ENCODE measurements at regions not wholly inside any gene's neighbourhood (a gene's known extent, or its start where the extent isn't known, plus 50 kb on each side); places are given as distances from the start of the nearest gene placed in this dataset.
"Not testable (repeated sequence)": the region's sequence is repeated elsewhere in the genome, so short reads cannot be mapped to it uniquely, and the experiment has no call there.

DNA sequence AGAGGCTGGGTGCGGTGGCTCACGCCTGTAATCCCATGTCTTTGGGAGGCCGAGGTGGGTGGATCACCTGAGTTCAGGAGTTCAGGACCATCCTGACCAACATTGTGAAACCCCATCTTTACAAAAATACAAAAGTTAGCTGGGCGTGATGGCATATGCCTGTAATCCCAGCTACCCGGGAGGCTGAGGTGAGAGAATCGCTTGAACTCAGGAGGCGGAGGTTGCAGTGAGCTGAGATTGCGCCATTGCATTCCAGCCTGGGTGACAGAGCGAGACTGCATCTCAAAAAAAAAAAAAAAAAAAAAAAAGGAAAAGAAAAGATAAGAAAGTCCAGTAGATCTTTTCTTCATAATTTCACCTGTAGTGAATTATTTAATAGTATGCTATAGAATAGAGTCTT lies 85.0 kb upstream of the TRPC4 start:
- not testable (repeated sequence) for H3K4me3 ChIP-seq (ENCODE audit: low read depth, low read length); H3K27ac ChIP-seq (ENCODE audit: low read depth); H3K36me3 ChIP-seq (ENCODE audit: insufficient read depth); DNase-seq (ENCODE audit: extremely low spot score); H3K4me1 ChIP-seq (ENCODE audit: insufficient read depth)
- WGBS, result 94% methylated on average over 9 of the region's 9 CpGs

DNA sequence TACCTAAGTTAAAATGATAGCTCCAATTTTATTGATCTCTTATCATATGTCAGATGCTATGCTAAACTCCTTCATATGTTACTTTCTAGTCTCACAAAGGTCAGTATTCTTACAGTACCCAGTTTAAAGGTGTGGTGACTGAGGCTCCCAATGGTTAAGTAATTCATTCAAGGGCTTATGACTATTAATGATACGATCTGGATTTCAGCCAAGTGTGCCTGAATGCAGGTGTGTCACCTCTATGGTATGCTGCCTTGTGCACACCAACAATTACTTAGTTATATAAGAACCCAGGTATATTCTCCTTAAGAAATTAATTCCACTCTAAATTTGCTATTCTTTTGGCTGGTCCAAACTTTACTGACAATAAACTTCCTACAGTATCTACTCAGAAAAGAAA lies 84.6 kb upstream of the TRPC4 start:
- Histone ChIP-seq H3K4me1 (ENCODE audit: insufficient read depth) (no peaks in the 10 kb centered on the region), H3K27ac (ENCODE audit: low read depth) (no peak overlapping the region), H3K36me3 (ENCODE audit: insufficient read depth) (no peaks in the 10 kb centered on the region), H3K4me3 (ENCODE audit: low read depth, low read length) (no peak overlapping the region)
- WGBS, result 72% methylated on average over 1 of the region's 1 CpG
- DNase-seq (ENCODE audit: extremely low spot score), result no peak

DNA sequence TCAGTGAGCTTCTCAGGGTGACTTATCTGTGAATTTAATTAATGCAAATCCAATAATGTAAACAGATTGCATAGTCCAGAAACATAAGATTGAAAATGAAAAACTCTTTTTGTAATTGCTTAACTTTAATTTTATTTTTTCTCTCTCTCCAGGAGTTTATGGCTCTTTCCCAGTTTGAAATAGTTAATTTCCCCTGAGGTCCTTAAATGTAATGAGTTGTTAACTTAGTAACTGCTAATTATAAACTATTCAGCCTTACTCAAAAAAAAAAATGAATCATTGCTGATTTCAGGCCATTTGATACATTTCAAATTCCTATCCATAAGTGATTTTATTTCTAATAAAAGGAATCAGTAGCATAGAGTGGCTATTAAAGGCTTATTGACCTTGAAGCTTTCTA lies 84.1 kb upstream of the TRPC4 start:
- no peak overlapping the region for H3K4me3 ChIP-seq (ENCODE audit: low read depth, low read length)
- no peak overlapping the region for H3K27ac ChIP-seq (ENCODE audit: low read depth)
- H3K36me3 ChIP-seq (ENCODE audit: insufficient read depth), result no peaks in the 10 kb centered on the region
- no peaks in the 10 kb centered on the region for H3K4me1 ChIP-seq (ENCODE audit: insufficient read depth)
- no peak for DNase-seq (ENCODE audit: extremely low spot score)

DNA sequence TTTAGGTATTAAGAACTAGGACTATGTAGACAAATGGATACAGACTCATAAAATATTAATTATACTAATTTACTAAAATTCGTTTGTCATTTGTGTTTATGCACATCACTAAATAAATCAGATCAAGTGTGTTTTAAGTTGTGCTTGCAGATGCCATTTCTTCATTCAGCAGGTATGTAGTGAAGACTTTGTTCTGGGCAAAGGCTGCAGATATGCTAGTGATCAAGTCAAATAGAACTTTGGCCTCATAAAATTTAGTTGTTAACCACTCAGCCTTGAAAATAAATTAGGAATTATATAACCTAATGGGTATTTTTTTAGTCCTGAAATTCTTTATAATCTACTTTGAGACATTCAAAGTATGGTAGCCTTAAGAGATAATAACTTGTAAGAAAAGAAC lies 80.4 kb upstream of the TRPC4 start:
- H3K4me1 ChIP-seq (ENCODE audit: insufficient read depth), result no peaks in the 10 kb centered on the region
- no peak for DNase-seq (ENCODE audit: extremely low spot score)
- H3K36me3 ChIP-seq (ENCODE audit: insufficient read depth), result no peaks in the 10 kb centered on the region
- no peak overlapping the region for H3K4me3 ChIP-seq (ENCODE audit: low read depth, low read length)
- H3K27ac ChIP-seq (ENCODE audit: low read depth), result no peak overlapping the region
- 38% methylated on average over 1 of the region's 1 CpG for WGBS

DNA sequence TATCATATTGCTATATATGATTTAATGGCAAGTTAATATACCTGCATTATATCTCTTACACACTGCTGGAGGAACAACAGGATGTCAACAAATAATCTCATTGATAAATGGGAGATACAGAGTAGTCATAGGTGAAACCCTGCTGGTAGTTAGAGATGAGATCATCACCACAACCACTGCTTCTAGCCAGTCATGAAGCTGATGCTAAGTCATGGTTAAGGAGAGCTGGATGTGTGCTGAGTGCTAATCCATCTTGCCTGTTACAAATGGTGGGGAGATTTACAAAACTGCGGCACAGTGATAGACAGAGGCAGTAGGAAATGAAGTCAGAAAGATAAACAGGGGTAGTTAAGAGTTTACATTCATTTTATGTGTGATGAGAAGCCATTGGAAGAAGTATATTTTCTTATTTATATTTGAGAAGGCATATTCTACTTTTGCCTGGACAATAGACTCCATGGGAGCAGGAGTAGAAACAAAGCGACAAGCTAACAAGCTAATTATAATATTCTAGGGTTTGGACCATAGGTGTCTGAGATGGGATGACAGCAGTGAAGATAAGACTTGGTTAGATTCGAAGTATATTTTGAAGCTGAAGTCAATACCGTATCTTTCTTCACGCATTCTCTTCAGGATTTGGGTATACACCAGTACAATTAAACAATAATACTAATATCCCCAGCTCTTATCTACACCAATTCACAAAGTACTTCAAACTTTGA lies 78.0 kb upstream of the TRPC4 start:
- no peak overlapping the region for H3K4me3 ChIP-seq (ENCODE audit: low read depth, low read length)
- no peak for DNase-seq (ENCODE audit: extremely low spot score)
- WGBS, result 83% methylated on average over 5 of the region's 5 CpGs
- no peaks in the 10 kb centered on the region for H3K4me1 ChIP-seq (ENCODE audit: insufficient read depth)
- no peak overlapping the region for H3K27ac ChIP-seq (ENCODE audit: low read depth)
- no peaks in the 10 kb centered on the region for H3K36me3 ChIP-seq (ENCODE audit: insufficient read depth)

DNA sequence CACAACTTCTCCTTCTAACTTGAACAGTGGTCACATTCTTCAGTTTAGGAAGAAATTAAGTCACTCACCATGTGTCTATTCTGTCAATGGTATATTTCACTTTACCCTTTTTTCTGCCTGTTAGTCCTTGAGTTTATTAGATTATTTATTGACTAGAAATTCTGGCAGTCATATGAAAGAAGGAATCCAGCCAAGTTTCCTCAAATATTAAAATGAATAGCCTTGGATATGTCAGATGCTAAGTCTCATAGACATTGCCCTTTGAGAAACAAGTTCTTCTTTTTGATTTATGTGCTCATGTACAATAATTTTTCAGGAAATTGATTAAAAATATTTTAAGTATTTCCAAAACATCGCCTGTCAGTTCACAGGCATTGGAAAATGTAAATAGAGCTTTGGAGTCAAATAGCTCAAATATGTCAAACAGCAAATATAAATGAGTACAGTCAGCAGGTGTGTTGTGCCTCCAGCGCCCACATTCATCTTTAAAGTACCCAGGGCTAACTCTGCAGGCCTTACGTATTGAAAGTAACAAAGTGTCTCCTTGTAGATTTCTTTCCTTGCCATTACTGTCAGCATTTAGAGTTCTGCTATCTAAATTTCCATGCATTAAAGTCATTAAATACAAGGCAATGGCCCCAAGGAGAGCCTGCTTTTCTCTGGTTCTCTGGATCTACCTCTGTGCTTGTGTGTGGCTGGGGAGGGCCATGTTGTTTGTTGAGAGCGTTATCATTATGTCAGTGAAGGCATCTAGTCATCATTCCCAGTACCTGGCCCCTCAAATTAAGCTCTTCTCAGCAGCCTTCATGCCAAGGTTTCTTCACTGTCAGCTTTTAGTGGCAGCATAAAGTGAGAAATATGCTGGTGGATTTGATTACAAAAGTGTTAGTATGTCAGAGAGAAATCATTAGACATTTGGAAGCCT lies 76.3 kb upstream of the TRPC4 start:
- Histone ChIP-seq H3K4me1 (ENCODE audit: insufficient read depth) (no peaks in the 10 kb centered on the region), H3K36me3 (ENCODE audit: insufficient read depth) (no peaks in the 10 kb centered on the region), H3K27ac (ENCODE audit: low read depth) (no peak overlapping the region), H3K4me3 (ENCODE audit: low read depth, low read length) (no peak overlapping the region)
- 76% methylated on average over 4 of the region's 4 CpGs for WGBS
- DNase-seq (ENCODE audit: extremely low spot score), result no peak

DNA sequence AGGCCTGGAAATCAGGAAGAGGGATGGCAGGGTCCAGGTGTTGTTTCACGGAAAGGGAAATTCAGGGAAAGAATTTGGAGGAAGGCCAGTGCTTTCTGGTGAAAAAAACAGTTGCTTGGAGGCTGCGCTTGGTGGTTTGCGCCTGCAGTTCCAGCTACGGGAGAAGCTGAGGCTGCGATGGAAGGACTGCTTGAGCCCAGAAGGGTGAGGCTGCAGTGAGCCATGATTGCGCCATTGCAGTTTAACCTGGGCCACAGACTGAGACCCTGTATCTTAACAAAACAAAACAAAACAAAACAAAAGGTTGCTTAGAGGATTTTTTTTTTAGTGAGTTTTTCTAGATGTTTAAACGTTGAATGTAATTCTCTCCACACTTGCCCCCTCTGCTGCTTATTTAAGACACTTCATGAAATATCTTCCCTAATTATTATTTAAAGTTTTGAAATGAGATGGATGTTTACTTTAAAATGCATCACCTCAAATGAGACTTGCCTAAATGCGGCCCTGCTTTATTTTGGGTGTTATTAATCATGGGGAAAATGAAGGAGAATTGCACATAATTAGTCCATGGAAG lies 75.4 kb upstream of the TRPC4 start:
- H3K4me3 ChIP-seq (ENCODE audit: low read depth, low read length), result no peak overlapping the region
- H3K36me3 ChIP-seq (ENCODE audit: insufficient read depth), result no peaks in the 10 kb centered on the region
- H3K4me1 ChIP-seq (ENCODE audit: insufficient read depth), result no peaks in the 10 kb centered on the region
- WGBS, result 79% methylated on average over 8 of the region's 8 CpGs
- DNase-seq (ENCODE audit: extremely low spot score), result no peak
- no peak overlapping the region for H3K27ac ChIP-seq (ENCODE audit: low read depth)

DNA sequence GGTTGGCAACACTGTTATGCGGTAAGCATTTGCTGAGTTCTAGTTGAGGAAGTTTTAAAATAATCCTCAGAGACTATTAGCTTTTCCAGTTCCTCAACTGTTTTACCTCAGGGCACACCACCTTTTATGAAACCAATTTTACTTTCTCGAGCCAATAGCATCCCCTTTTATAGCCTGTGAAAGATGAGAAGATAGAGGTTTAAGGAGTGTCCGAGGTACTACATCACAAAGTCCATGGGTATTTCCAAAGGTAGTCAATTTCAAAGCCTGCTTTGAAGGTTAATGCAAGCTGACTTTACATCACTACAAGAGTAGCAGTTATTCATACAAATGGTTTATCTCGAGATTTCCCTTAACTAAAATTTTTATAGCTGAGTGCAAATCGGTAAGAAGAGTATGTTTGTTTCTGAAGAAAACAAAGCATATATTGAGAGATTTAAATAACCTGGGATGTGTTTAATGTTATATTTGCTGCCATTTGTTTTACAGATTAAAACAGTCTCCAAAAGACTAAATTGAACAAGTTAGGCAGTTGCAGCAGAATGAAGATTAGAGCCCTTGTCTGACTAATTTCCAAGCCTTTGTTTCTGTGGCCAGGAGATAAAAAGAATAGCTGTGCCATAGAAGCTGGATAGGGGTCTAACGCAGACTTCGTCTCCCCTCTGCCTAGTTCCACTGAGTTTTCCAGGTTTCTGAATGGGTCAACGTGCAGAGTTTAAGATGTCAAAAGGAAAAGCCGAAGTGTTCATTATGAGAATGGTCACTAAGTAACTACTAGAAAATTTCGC lies 74.7 kb upstream of the TRPC4 start:
- no peak overlapping the region for H3K27ac ChIP-seq (ENCODE audit: low read depth)
- no peak for DNase-seq (ENCODE audit: extremely low spot score)
- no peaks in the 10 kb centered on the region for H3K4me1 ChIP-seq (ENCODE audit: insufficient read depth)
- H3K36me3 ChIP-seq (ENCODE audit: insufficient read depth), result no peaks in the 10 kb centered on the region
- 60% methylated on average over 10 of the region's 10 CpGs for WGBS
- H3K4me3 ChIP-seq (ENCODE audit: low read depth, low read length), result no peak overlapping the region

DNA sequence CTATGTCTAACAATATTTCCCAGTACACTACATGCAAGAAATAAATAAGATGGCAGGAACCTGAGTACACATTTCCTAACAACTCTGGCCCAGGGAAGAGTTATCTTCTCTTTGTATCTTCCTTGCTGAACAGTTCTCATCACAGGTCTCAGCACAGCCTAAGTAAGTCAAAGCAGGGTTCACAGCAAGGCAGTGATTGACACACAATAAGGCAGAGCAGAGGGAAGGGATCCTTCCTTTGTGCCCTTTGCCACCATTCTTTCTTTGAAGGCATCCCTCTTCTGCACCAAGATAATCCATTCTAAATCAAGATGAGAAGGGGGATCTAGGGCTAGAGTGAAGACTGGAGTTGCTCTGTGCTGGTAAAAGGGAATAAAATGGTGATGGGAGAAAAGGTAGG lies 73.4 kb upstream of the TRPC4 start:
- no peaks in the 10 kb centered on the region for H3K4me1 ChIP-seq (ENCODE audit: insufficient read depth)
- DNase-seq (ENCODE audit: extremely low spot score), result no peak
- H3K36me3 ChIP-seq (ENCODE audit: insufficient read depth), result no peaks in the 10 kb centered on the region
- H3K4me3 ChIP-seq (ENCODE audit: low read depth, low read length), result no peak overlapping the region
- no peak overlapping the region for H3K27ac ChIP-seq (ENCODE audit: low read depth)

DNA sequence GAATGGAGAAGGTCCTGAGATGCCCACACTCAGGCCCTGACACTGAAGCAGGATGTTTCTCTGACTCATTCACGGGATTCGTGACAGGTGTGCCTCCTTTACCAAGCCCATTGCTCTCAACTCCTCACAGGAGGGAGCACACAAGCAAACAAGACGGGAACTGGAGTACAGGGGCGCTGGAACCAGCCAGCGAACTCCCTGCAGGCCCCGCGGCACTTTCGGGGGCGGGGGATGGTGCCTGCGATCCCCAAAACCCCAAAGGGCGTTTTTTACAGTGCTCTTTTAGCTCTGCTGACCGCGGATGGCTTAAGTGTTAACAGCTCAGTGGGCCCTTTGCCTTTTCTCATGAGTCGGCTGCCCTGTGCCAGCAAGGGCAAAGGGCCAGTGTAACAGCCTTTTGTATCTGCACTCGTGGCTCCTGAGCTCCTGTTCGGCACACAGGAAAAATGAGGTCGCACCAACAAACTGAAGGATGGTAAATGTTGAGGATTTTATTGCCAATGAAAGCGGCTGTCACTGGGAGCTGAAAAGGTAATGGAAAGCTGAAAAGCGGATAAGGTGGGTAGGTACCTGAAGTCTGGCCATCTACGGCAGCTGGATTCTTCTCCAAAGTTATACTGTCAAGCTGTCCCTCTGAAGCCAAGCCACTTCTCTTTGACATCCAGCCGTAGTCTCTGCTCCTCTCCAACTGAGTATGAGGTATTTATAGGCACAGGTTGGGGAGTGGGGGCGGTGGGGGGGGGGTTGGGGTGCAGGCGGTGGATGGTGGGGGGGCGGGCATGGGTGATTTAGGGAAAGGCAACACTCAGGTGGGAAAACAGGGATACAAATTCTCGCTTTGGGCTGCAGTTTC lies 65.0 kb upstream of the TRPC4 start:
- DNase-seq (ENCODE audit: extremely low spot score), result no peak
- 72% methylated on average over 25 of the region's 25 CpGs for WGBS

DNA sequence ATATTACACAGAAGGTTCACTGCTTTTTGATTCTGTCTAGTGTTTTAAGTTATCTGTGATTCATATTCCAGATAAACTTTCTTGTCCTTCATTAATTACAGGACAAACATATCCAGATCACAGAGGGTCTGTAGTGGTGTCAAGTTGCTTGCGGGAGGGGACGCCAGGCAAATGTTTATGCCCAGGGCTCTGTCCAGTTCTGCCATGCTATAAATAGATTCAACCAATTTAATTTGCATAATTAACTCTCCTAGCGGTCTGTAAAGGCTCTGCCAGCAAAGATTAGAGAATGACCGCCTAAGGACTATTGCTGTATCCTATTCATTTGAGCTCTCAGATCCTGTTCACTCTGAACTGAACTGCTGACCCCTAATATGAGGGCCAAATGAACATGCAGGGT lies 59.7 kb upstream of the TRPC4 start:
- Histone ChIP-seq H3K27ac (ENCODE audit: low read depth) (no peak overlapping the region), H3K4me3 (ENCODE audit: low read depth, low read length) (no peak overlapping the region), H3K4me1 (ENCODE audit: insufficient read depth) (no peaks in the 10 kb centered on the region), H3K36me3 (ENCODE audit: insufficient read depth) (no peaks in the 10 kb centered on the region)
- 64% methylated on average over 4 of the region's 4 CpGs for WGBS
- no peak for DNase-seq (ENCODE audit: extremely low spot score)

More for the DNA sequence above, 65.0 kb upstream of the TRPC4 start:
- no peaks in the 10 kb centered on the region for H3K4me1 ChIP-seq (ENCODE audit: insufficient read depth)
- H3K27ac ChIP-seq (ENCODE audit: low read depth), result no peak overlapping the region
- H3K36me3 ChIP-seq (ENCODE audit: insufficient read depth), result no peaks in the 10 kb centered on the region
- no peak overlapping the region for H3K4me3 ChIP-seq (ENCODE audit: low read depth, low read length)

DNA sequence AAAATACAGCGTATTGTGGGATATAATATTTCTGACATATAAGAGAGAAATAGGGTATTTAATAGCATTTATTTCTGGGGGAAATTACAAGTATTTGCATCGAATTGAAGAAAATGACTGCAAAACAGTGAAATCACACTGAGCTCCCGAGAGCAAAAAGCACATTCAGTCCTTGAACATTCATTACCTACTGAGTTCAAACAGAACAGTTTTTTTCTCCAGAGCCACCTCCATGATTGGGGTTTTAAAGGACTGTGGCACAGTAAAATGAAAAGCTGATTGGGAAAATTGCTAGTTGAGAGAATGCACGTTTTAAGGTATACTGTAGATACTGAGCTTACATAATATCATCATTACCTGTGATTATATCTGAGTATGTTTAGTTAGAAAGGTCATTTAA lies 58.0 kb upstream of the TRPC4 start:
- WGBS, result 75% methylated on average over 4 of the region's 4 CpGs
- H3K36me3 ChIP-seq (ENCODE audit: insufficient read depth), result no peaks in the 10 kb centered on the region
- DNase-seq (ENCODE audit: extremely low spot score), result no peak
- no peak overlapping the region for H3K27ac ChIP-seq (ENCODE audit: low read depth)
- H3K4me1 ChIP-seq (ENCODE audit: insufficient read depth), result no peaks in the 10 kb centered on the region
- no peak overlapping the region for H3K4me3 ChIP-seq (ENCODE audit: low read depth, low read length)

Measured in urinary bladder (tissue), 3 donors.